GM19372 (cell line): ENCODE measurements at regions not wholly inside any gene's neighbourhood (a gene's known extent, or its start where the extent isn't known, plus 50 kb on each side); places are given as distances from the start of the nearest gene placed in this dataset.

Experiments used
- ATAC-seq: cut with Tn5 transposase; IDR thresholded peaks from one replicate; pipeline ENCODE4 v1.9.1; 2021; ENCODE audit warnings: mild to moderate bottlenecking, low read depth, moderate library complexity; ENCODE audit not compliant: unreplicated experiment

GRCh38 chr4:45795135-45795534 is 328.7 kb downstream of the GABRG1 start:
- no peak for ATAC-seq

GRCh38 chr4:45778514-45778913 is 345.3 kb downstream of the GABRG1 start:
- no peak for ATAC-seq

- no peak for ATAC-seq
Measured at GRCh38 chr4:45776146-45776545, 347.7 kb downstream of the GABRG1 start.

GRCh38 chr4:45770958-45771357 is 352.9 kb downstream of the GABRG1 start:
- no peak for ATAC-seq

- no peak for ATAC-seq
Measured at GRCh38 chr4:45765521-45765920, 358.3 kb downstream of the GABRG1 start.

DNA sequence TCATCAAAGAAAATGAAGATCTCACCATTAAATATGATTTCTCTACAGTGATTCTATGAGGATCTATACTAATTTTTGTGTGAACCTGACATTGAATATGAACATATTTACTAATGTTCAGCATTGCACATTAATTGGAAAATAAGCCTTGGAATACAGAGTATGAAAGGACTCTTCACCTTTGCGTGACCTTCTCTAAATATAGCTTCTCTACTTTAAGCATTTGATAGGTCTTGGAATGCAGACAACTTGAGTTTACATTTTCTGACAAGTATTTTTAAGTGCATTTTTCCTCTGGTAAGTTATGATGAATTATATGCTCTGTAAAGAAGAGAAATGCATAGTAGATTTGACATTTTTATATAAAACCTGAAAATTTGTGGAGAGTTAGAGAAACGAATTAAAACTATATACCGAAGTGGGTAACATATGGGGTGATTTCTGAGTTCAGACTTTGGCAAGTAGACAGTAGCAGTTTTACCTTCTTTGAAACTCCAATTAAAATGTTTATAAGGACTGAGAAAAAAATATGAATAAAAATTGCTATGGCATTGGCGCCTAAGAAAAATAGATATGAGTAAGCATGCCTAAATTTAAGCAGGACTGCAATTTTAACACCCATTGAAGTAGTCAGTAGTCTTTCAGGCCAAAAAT is 371.9 kb downstream of the GABRG1 start:
- ATAC-seq = no peak

GRCh38 chr4:45750721-45751120 is 373.1 kb downstream of the GABRG1 start:
- no peak for ATAC-seq

GRCh38 chr4:45745741-45746140 is 378.1 kb downstream of the GABRG1 start:
- no peak for ATAC-seq

DNA sequence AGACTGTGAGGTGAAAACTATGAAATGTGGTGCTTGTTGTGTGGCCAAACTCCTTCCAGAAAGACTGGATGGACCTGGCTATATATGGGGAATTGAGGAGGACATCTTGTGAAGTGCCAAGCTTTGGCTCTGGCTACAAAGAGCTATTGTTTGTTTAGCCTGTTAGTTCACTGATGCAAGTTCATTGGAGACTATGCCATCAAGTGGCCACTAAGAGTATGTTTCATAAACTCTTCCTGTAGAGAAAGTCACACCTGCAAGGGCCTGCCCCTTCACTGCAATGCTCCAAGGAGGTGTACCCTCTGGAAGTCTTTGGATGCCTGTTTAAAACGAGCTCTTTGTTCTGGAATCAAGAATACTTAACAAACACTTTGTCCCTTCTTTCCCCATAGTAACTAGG is 382.0 kb downstream of the GABRG1 start:
- ATAC-seq = no peak

DNA sequence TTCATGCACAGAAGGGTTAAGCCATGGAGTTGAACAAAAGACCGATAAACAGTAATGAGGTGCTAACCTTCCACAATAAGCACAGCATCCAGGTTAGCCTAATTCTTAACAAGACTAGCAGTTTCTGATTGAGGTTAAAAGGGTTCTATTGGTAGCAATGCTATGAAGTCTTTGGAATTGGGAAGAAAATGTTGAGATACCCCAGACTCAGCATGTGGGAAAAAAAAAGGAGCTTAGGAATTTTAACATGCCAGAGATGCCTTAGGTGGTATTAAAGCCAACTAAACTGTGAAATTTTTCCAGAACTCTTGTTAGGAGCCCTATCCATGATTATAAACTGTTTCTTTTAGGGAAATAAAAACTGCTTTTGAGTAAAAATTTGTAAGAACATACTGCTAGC is 391.7 kb downstream of the GABRG1 start:
- ATAC-seq = no peak

GRCh38 chr4:45716093-45716492 is 407.8 kb downstream of the GABRG1 start:
- no peak for ATAC-seq

GRCh38 chr4:45713996-45714395 is 409.9 kb downstream of the GABRG1 start:
- no peak for ATAC-seq

GRCh38 chr4:45701621-45702020 is 422.2 kb downstream of the GABRG1 start:
- ATAC-seq = no peak

- ATAC-seq = no peak
Measured at GRCh38 chr4:45693746-45694145, 430.1 kb downstream of the GABRG1 start.

- ATAC-seq = no peak
Measured at GRCh38 chr4:45692131-45692735, 431.6 kb downstream of the GABRG1 start.

DNA sequence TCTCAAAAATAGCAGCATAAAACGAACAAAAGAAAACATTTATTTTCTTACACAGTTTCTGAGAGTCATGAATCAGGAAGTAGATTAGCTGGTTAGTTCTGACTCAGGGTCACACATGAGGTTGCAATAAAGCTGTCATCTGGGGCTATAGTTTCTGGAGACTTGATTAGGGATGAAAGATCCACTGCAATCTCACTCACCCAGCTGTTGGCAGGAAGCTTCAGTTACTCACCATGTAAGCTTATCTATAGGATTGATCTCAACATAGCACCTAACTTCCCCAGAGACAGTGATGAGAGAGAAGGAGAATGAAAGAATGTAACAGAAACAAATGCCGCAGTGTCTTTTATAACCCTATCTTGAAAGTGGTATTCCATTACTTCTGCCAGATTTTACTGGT is 435.5 kb downstream of the GABRG1 start:
- no peak for ATAC-seq

DNA sequence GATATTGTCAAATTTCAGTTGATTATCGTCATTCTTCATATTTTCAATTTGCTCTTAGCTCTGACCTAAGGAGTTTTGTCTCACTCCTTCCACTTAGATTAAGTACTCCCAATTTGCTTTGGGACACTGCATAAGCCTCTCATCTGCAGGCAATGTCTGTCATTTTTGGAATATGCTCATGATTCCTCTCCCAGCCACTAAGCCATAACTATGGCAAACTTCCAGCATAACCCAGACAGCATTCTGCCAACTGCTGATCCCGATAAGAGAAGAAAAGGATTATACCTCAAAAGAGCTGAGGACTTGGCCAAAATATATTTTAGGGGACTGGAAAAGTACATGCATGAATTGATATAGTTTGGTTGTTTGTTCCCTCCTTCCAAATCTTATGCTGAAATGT is 444.4 kb downstream of the GABRG1 start:
- no peak for ATAC-seq

- ATAC-seq = no peak
Measured at GRCh38 chr4:45668128-45668527, 455.7 kb downstream of the GABRG1 start.

GRCh38 chr4:45663628-45664081 is 460.2 kb downstream of the GABRG1 start:
- ATAC-seq = no peak

DNA sequence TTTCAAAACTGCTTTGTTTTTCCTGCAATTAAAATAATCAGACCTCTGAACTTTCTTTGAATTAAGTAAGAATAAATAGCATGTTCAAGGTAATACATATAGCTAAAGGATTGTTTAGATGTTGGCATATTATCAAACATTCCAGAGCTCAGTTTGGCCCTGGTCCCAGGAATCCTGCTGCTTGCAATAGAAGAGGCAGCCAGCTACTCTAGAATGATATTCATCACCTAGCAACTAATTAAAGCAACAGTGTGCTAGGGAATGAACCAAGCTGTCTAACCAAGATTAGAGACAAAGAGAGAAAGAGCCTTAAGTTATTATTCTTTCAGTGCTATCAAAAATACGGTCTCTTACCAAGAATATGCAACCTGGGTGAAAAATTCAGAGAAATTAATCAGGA is 460.9 kb downstream of the GABRG1 start:
- ATAC-seq = no peak

DNA sequence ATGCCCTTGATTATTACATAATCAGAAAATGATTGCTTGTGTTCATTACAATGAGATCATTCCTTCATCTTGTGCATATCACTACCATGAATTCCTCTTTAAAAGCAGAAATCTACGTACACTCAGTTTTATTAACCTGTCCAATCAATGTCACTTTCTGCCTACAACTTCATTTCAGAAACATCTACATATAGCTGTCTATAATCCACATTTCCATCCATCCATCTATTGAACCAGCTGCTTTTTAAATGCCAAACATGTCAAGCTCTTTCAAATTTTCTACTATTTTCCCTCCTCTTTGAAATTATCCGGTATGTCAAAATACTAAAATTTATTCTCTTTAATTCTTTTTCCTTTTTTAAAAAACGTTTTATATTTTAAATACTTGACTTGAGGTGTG is 462.0 kb downstream of the GABRG1 start:
- no peak for ATAC-seq

DNA sequence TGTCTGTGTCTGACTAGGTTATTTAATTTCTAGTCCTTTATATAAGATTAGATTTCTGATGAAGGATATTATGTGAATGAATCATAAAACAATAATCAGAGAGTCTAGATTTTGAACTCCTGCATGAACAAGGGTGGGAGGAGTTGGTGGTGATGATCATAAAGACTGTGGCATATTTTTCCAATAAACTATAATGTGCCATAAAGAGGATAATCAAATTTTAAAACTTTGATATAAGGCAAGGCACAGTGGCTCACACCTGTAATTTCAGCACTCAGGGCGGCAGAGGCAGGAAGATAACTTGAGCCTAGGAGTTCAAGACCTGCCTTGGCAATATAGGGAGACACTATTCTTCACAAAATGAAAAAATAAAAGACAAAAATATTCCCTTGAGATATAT is 473.3 kb downstream of the GABRG1 start:
- ATAC-seq = no peak
